Endodermal cell (in vitro differentiated cells): ENCODE measurements at regions not wholly inside any gene's neighbourhood (a gene's known extent, or its start where the extent isn't known, plus 50 kb on each side); places are given as distances from the start of the nearest gene placed in this dataset.

Source experiments
- DNase-seq: peaks from one replicate; pipeline ENCODE4 v3.0.0-alpha.2; 2017
- H3K27ac ChIP-seq: 2 replicates; pipeline ENCODE4 v1.5.1; 2013; ENCODE audit warnings: mild to moderate bottlenecking, low read depth, low read length, moderate library complexity
- H3K27me3 ChIP-seq: 2 replicates; pipeline ENCODE4 v1.6.1; 2013; ENCODE audit warnings: mild to moderate bottlenecking, low read length, moderate library complexity; ENCODE audit not compliant: insufficient read depth, control insufficient read depth, poor library complexity, severe bottlenecking
- H3K36me3 ChIP-seq: 2 replicates; pipeline ENCODE4 v1.7.0; 2013; ENCODE audit warnings: mild to moderate bottlenecking, low read length, moderate library complexity; ENCODE audit not compliant: control insufficient read depth, insufficient read depth
- H3K4me1 ChIP-seq: one replicate; pipeline ENCODE4 v1.7.0; 2013; ENCODE audit warnings: low read length; ENCODE audit not compliant: control insufficient read depth, insufficient read depth
- H3K4me3 ChIP-seq: 2 replicates; pipeline ENCODE4 v1.5.1; 2013; ENCODE audit warnings: mild to moderate bottlenecking, low read length, moderate library complexity
- H3K9ac ChIP-seq: 2 replicates; pipeline ENCODE4 v1.6.1; 2013; ENCODE audit warnings: mild to moderate bottlenecking, low read length, moderate library complexity; ENCODE audit not compliant: poor library complexity, severe bottlenecking; ENCODE audit errors: extremely low read depth
- H3K9me3 ChIP-seq: 2 replicates; pipeline ENCODE4 v1.6.1; 2013; ENCODE audit warnings: mild to moderate bottlenecking, low read length, moderate library complexity; ENCODE audit not compliant: control insufficient read depth
- H3K27ac Mint-ChIP-seq: 2 replicates; pipeline ENCODE4 v1.8.0; 2020; ENCODE audit warnings: mixed read lengths
- H3K27me3 Mint-ChIP-seq: 2 replicates; pipeline ENCODE4 v1.8.0; 2021; ENCODE audit warnings: mild to moderate bottlenecking, mixed read lengths; ENCODE audit not compliant: insufficient read depth
- H3K36me3 Mint-ChIP-seq: 2 replicates; pipeline ENCODE4 v1.8.0; 2020; ENCODE audit warnings: low read depth, mixed read lengths
- H3K4me1 Mint-ChIP-seq: 2 replicates; pipeline ENCODE4 v1.8.0; 2020; ENCODE audit warnings: mixed read lengths
- H3K4me3 Mint-ChIP-seq: 2 replicates; pipeline ENCODE4 v1.8.0; 2020; ENCODE audit warnings: mild to moderate bottlenecking, moderate library complexity, mixed read lengths
- H3K9me3 Mint-ChIP-seq: 2 replicates; pipeline ENCODE4 v1.8.0; 2020; ENCODE audit warnings: mild to moderate bottlenecking, mixed read lengths
- CTCF ChIP-seq: fragments of 200-600 bp; sonication (generic); conservative IDR thresholded peaks from 2 replicates; pipeline ENCODE4 v1.5.0; 2021; ENCODE audit warnings: antibody characterized with exemption, mild to moderate bottlenecking
- WGBS, 2 experiments: methylation state at CpG; one replicate each; pipeline versions ENCODE4 v1.1.5 to v1.1.7; 2013; ENCODE audit warnings: missing lambda C conversion rate in 2 of 2, mixed read lengths in 1 of 2; ENCODE audit not compliant: insufficient coverage in 1 of 2, insufficient read length in 1 of 2; 5-methylcytosine and 5-hydroxymethylcytosine counted together

- no peak overlapping the region for H3K27ac Mint-ChIP-seq
- H3K4me1 Mint-ChIP-seq = no peaks in the 10 kb centered on the region
- H3K36me3 Mint-ChIP-seq = no peaks in the 10 kb centered on the region
- Histone ChIP-seq H3K27me3 (no peaks in the 10 kb centered on the region), H3K4me3 (no peak overlapping the region), H3K27ac (no peak overlapping the region), H3K9ac (no peak overlapping the region), H3K36me3 (no peaks in the 10 kb centered on the region), H3K9me3 (no peaks in the 10 kb centered on the region), H3K4me1 (peaks cover 8% of the 10 kb centered on the region)
- peaks cover under 1% of the 10 kb centered on the region for H3K9me3 Mint-ChIP-seq
- H3K4me3 Mint-ChIP-seq = no peak overlapping the region
- no peaks in the 10 kb centered on the region for H3K27me3 Mint-ChIP-seq
- WGBS, 2 experiments = 94 to 96% methylated on average over 5 to 8 of the region's 8 CpGs
- DNase-seq = no peak
- no peak for TF ChIP-seq CTCF
Observed at GRCh38 chr5:121726991-121727390, 124.7 kb upstream of the FTMT start.

DNA sequence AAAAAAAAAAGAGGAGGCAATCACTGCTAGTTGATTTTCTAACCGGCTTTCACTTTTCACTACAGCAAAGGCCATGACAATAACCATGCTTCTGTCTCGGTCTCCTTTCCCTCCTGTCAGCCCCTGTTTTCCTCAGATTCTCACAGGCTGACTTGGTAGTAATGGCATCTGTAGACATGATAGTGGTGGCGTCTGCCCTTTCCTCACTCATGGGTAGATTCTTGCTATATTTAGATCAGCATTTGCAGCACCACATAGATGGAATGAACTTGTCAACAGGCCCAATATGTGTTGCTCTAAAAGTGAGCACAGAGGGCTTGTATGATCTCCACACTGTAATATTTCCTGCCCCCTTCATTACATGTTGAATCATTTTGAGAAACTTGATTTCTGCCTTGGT lies 120.3 kb upstream of the FTMT start:
- no peaks in the 10 kb centered on the region for H3K9me3 ChIP-seq
- no peak for TF ChIP-seq CTCF
- Mint-ChIP-seq H3K27me3 (no peaks in the 10 kb centered on the region), H3K4me1 (no peaks in the 10 kb centered on the region), H3K27ac (no peak overlapping the region), H3K9me3 (no peaks in the 10 kb centered on the region), H3K36me3 (no peaks in the 10 kb centered on the region), H3K4me3 (no peak overlapping the region)
- no peak overlapping the region for H3K9ac ChIP-seq
- H3K4me1 ChIP-seq = no peaks in the 10 kb centered on the region
- no peak overlapping the region for H3K4me3 ChIP-seq
- no peaks in the 10 kb centered on the region for H3K27me3 ChIP-seq
- H3K36me3 ChIP-seq = no peaks in the 10 kb centered on the region
- DNase-seq = no peak
- H3K27ac ChIP-seq = no peak overlapping the region
- WGBS, 2 experiments = 0 to 57% methylated on average over 1 to 3 of the region's 3 CpGs

DNA sequence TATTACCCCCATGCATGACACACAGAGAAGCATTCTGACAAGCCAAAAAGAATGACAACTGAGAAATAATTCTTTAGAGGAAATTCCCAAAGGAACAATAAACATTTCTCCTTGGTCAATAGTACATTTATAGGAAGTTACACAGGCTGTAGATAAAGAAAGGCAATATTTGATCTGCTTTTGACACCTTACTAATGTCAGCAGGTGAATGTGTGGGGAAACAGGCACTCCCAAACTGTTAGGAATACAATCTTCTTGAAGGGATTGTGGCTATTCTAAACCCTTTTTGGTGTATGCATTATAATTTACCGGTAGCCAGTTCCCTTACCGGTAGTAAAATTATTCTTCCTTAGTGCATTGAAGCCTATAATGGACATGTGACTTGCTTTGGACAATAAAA lies 116.1 kb upstream of the FTMT start:
- Histone ChIP-seq H3K4me1 (no peaks in the 10 kb centered on the region), H3K36me3 (no peaks in the 10 kb centered on the region), H3K4me3 (no peak overlapping the region), H3K27ac (no peak overlapping the region), H3K9ac (no peak overlapping the region), H3K9me3 (no peaks in the 10 kb centered on the region), H3K27me3 (no peaks in the 10 kb centered on the region)
- TF ChIP-seq CTCF = no peak
- no peaks in the 10 kb centered on the region for H3K27me3 Mint-ChIP-seq
- WGBS, 2 experiments = 97% methylated on average over 2 of the region's 2 CpGs; no CpG with 5 or more reads in 1 of the 2 experiments
- DNase-seq = no peak
- H3K27ac Mint-ChIP-seq = no peak overlapping the region
- H3K4me1 Mint-ChIP-seq = no peaks in the 10 kb centered on the region
- H3K36me3 Mint-ChIP-seq = no peaks in the 10 kb centered on the region
- H3K4me3 Mint-ChIP-seq = no peak overlapping the region
- H3K9me3 Mint-ChIP-seq = no peaks in the 10 kb centered on the region
